HUDEP-2 (cell line): ENCODE measurements at regions not wholly inside any gene's neighbourhood (a gene's known extent, or its start where the extent isn't known, plus 50 kb on each side); places are given as distances from the start of the nearest gene placed in this dataset.
"Not testable (repeated sequence)": the region's sequence is repeated elsewhere in the genome, so short reads cannot be mapped to it uniquely, and the experiment has no call there.

ENCODE experiments used
- DNase-seq, 76 experiments: peaks; one replicate each; lab custom pipeline; 2025; ENCODE audit not compliant: unreplicated experiment in 76 of 76; lab: John Stamatoyannopoulos, UW

GRCh38 chr4:63122955-63123354 lies 1286.3 kb downstream of the TECRL start:
- DNase-seq: no peak

DNA sequence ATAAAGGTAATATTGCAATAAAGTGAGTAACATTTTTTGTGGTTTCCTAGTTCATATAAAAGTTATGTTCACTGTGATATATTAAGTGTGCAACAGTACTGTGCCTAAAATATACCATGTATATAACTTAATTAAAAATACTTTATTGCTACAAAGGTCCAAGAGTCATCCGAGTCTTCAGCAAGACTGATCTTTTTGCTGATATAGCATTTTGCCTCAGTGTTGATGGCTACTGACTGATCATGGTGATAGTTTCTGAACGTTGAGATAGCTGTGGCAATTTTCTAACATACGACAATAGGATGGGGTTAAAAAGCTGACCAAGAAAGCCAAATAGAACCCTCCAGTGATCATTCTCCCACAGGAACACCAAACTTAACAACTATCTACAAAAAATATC lies 1302.7 kb downstream of the TECRL start:
- no peak for DNase-seq

DNA sequence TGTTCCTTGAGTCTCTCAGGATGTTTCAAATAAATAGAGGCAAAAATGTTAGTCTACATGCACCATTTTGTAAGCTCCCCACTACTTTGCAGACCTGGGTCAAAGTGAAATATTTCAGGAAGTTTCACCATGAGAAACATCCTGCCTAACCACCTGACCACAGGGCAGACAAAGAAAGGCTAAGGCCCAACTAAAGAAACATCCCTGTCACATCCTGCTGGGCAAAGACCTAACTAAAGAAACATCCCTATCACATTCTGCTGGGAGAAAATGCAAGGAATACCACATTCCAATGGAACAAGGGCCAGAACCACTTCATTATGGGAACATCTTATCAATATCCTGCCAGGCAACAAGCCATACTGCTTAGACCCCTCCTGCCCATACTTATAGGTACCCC lies 1303.4 kb downstream of the TECRL start:
- DNase-seq: no peak

DNA sequence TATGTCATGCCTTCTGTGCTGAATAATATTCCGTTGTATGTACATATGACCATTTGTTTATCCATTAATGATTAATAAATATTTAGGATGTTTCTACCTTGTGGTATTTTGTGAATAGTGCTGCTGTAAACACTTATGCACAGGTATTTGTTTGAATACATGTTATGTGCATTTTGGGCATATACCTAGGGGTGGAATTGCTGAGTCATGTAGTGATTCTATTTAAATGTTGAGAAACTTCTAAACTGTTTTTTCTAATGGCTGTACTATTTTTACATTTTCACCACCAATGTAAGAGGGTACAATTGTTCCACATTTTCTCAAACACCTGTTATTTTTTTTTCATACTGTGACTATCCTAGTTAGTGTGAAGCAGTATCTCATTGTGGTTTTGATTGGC lies 1318.6 kb downstream of the TECRL start:
- DNase-seq: no peak

DNA sequence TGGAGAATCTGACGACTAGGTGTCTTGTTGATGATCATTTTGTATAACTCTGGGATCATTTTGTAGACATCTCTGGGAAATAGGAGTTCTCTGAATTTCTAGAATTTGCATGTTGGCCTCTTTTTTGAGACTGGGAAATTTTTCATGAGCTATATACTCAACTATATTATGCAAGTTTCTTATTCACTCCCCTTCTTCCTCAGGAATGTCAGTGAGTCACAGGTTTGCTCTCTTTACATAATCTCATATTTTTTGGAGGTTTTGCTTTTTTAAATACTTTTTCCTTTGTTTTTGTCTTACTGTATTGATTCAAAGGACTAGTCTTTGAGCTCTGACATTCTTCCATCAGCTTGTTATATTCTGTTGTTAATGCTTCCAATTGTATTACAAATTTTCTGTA lies 1324.2 kb downstream of the TECRL start:
- DNase-seq: no peak

DNA sequence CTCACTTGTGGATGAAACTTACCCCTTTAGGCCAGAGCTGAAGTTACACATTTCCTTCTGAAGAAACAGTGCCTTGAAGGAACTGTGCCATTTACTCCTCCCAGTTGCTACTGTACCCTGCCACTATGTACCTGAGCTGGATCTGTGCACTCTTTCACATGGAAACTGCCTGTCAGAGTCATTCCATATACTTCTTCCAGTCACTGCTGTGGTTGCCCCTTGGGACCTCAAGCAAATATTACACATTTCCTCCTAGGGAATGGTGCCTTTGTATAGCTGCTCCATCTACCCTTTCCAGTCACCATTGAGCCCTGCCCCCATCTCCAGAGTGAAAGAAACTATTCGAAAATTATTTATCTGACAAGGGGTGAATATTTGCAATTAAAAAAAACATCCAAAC lies 1328.3 kb downstream of the TECRL start:
- DNase-seq: no peak

GRCh38 chr4:63063760-63064159 lies 1345.5 kb downstream of the TECRL start:
- no peak for DNase-seq

DNA sequence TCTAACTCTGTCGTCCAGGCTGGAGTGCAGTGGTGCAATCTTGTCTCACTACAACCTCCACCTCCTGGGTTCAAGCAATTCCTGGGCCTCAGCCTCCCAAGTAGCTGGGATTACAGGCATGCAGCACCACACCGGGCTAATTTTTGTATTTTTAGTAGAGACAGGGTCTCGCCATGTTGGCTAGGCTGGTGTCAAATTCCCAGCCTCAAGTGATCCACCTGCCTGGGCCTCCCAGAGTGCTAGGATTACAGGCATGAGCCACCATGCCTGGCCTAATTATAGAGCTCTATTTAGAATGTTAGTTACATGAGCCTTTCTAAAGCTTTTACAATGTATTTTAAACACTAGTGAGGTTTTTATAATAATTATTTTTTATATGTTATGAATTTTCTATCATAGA lies 1346.4 kb downstream of the TECRL start:
- not testable (repeated sequence) for DNase-seq

- DNase-seq: no peak
Measured at GRCh38 chr4:63049726-63050125, 1359.5 kb downstream of the TECRL start.

GRCh38 chr4:63049278-63049677 lies 1360.0 kb downstream of the TECRL start:
- no peak for DNase-seq

- no peak for DNase-seq
Measured at GRCh38 chr4:63036159-63036866, 1372.9 kb downstream of the TECRL start.

DNA sequence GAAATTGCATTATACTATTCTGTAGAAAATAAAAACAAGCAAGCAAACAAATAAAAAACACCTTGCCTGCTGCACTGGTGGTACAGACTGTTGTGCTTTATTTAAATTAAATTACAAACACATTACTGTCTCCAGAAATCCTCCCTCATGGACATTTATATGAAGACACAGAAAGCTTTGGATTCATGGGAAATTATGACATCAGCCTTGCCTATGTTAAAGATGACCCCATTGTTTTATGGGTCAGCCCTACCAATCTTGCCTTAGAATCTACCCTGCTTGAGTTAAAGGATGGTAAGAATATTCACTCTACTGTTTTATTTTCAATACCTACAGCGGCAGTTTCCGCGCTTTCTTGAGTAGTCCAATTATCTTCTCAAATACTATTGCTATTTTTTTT lies 1379.9 kb downstream of the TECRL start:
- DNase-seq: no peak

DNA sequence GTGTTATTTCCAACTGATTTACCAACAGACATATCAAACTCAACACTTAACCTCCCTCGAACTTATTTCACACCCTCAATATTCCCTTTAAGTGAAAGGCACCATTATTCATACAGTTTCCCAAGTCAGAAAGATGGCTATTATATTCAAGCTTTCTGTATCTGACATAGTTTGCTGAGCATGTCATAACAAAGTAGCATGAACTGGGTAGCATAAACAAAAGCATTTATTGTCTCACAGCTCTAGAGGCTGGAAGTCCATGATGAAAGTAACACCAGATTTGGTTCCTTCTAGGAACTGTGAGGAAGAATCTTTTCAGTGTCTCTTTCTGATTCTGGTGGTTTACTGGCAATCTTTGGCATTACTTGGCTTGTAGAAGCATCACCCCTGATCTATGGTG lies 1388.6 kb downstream of the TECRL start:
- DNase-seq: no peak

GRCh38 chr4:63017300-63017699 lies 1392.0 kb downstream of the TECRL start:
- DNase-seq: no peak

DNA sequence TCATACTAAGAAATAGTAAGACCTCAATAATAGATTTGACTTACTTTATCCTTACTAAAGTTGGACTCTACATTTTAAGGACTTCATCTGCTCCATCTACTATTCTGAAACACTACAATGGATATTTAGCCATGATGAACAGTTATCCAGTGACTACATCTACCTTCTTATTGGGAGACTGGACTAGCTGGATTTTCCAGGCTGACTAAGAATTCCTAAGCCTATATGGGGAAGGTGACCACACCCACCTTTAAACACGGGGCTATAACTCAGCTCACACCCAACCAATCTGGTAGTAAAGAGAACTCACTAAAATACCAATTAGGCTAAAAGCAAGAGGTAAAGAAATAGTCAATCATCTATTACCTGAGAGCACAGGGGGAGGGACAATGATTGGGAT lies 1438.4 kb downstream of the TECRL start:
- DNase-seq: no peak

DNA sequence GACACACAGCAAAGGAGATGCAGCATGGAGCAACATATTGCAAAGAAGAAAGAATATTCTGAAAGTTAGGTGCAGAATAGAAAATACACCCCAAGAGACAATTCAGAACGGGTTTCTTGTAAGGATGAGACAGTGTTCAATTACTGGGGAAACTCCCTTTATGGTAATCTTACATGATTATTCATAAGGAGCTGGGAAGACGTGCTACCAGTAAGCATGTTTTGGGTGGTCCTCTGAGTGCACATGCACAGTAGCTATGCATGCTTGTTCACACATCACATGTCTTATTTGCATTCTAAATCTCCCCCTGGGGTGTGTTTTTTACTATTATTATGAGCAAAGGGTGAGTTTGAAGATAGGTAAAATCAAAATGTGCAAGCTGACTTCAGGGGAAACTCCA lies 1448.8 kb downstream of the TECRL start:
- no peak for DNase-seq

- no peak for DNase-seq
Measured at GRCh38 chr4:62953752-62954151, 1455.5 kb downstream of the TECRL start.

- DNase-seq: no peak
Measured at GRCh38 chr4:62952366-62952765, 1456.9 kb downstream of the TECRL start.

GRCh38 chr4:62948108-62948507 lies 1461.1 kb downstream of the TECRL start:
- DNase-seq: no peak

DNA sequence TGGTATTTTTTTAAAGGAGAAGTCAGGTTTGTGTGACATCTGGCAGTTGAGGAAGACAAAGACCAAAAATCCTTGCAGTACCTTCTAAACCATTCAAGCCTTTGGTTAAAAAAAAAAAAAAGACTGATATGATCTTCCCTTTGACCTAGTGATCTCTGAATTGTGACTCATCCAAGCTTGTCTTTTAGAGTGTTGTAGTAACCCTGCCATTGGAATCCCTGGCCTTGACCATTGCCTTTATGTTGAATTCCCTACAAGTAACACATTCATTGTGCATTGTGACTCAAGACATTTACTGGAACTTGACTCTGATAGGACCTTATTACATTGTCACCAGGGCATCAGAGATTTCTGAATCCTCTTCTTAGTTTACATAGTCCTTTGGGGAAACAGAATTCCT lies 1469.0 kb downstream of the TECRL start:
- no peak for DNase-seq

DNA sequence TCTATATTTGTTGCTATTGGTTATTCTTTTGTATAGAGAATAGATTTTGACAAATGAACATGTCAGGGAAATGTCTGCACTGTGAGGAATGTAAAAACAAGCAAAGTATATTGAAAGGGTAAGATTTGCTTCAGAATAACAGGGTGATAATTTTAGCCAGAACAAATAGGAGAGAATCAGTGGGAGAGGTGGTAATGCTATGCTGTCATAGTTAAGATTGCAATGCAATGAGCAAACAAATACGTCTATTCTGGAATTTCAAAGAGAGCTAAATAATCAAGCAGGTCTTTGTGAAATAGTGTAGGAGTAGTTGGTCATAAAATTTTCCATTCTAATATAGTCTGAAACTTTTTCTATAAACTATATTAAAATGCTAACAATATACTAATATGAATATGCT lies 1478.4 kb downstream of the TECRL start:
- DNase-seq: no peak

GRCh38 chr4:62928483-62928882 lies 1480.8 kb downstream of the TECRL start:
- no peak for DNase-seq

GRCh38 chr4:62927574-62927973 lies 1481.7 kb downstream of the TECRL start:
- DNase-seq: no peak
